Fibroblast of mammary gland (primary cell): ENCODE measurements at regions not wholly inside any gene's neighbourhood (a gene's known extent, or its start where the extent isn't known, plus 50 kb on each side); places are given as distances from the start of the nearest gene placed in this dataset.

Experiments
- DNase-seq: peaks from one replicate; pipeline ENCODE4 v3.0.0-alpha.2; 2010; ENCODE audit warnings: low read depth
- H3K4me3 ChIP-seq: 2 replicates; pipeline ENCODE4 v1.5.1; 2011; ENCODE audit warnings: low read depth, mild to moderate bottlenecking, low read length, moderate library complexity; ENCODE audit not compliant: control insufficient read depth
- CTCF ChIP-seq: conservative IDR thresholded peaks from 2 replicates; pipeline ENCODE4 v1.5.1; 2011; ENCODE audit warnings: low read depth, low read length, inconsistent platforms; ENCODE audit not compliant: control insufficient read depth, insufficient read depth

GRCh38 chr6:148225871-148226270, 116.8 kb upstream of the SASH1 start:
- no peak overlapping the region for H3K4me3 ChIP-seq
- no peak for TF ChIP-seq CTCF
- DNase-seq = no peak

- DNase-seq = no peak
- TF ChIP-seq CTCF = no peak
- H3K4me3 ChIP-seq = no peak overlapping the region
Measured at GRCh38 chr6:148226284-148226683, 116.4 kb upstream of the SASH1 start.

GRCh38 chr6:148231572-148231971, 111.1 kb upstream of the SASH1 start:
- H3K4me3 ChIP-seq = no peak overlapping the region
- TF ChIP-seq CTCF = no peak
- DNase-seq = peak; percentile 53

- TF ChIP-seq CTCF = no peak
- H3K4me3 ChIP-seq = no peak overlapping the region
- DNase-seq = peak; percentile 71
Measured at GRCh38 chr6:148235446-148235845, 107.2 kb upstream of the SASH1 start.

GRCh38 chr6:148238713-148239112, 103.9 kb upstream of the SASH1 start:
- H3K4me3 ChIP-seq = no peak overlapping the region
- no peak for TF ChIP-seq CTCF
- no peak for DNase-seq

- TF ChIP-seq CTCF = no peak
- H3K4me3 ChIP-seq = no peak overlapping the region
- DNase-seq = no peak
Measured at GRCh38 chr6:148239215-148239614, 103.4 kb upstream of the SASH1 start.

- DNase-seq = peak; percentile 65
- H3K4me3 ChIP-seq = no peak overlapping the region
- no peak for TF ChIP-seq CTCF
Measured at GRCh38 chr6:148239801-148240460, 102.7 kb upstream of the SASH1 start.
